HCEC 1CT (cell line): ENCODE measurements at regions not wholly inside any gene's neighbourhood (a gene's known extent, or its start where the extent isn't known, plus 50 kb on each side); places are given as distances from the start of the nearest gene placed in this dataset.
A peak's percentile ranks its signal among the peaks of the same experiment; 100 is the strongest.
"Not testable (repeated sequence)": the region's sequence is repeated elsewhere in the genome, so short reads cannot be mapped to it uniquely, and the experiment has no call there.

ENCODE experiments used
- DNase-seq: peaks from one replicate; pipeline ENCODE4 v3.0.0-alpha.2; 2017

GRCh38 chr6:6818078-6818639 lies 229.6 kb downstream of the LY86 start:
- no peak for DNase-seq

- no peak for DNase-seq
These were observed 232.2 kb downstream of the LY86 start for GRCh38 chr6:6820641-6821238.

GRCh38 chr6:6821639-6822261 lies 233.2 kb downstream of the LY86 start:
- DNase-seq = no peak

GRCh38 chr6:6823030-6823429 lies 234.5 kb downstream of the LY86 start:
- no peak for DNase-seq

- no peak for DNase-seq
These were observed 235.2 kb downstream of the LY86 start for GRCh38 chr6:6823568-6824224.

GRCh38 chr6:6824381-6824780 lies 235.9 kb downstream of the LY86 start:
- no peak for DNase-seq

- DNase-seq = no peak
These were observed 236.8 kb downstream of the LY86 start for GRCh38 chr6:6825193-6825784.

- DNase-seq = no peak
These were observed 237.8 kb downstream of the LY86 start for GRCh38 chr6:6826095-6826901.

- DNase-seq = no peak
These were observed 238.4 kb downstream of the LY86 start for GRCh38 chr6:6826961-6827360.

GRCh38 chr6:6829872-6830685 lies 241.6 kb downstream of the LY86 start:
- no peak for DNase-seq

GRCh38 chr6:6830686-6831063 lies 242.2 kb downstream of the LY86 start:
- DNase-seq = not testable (repeated sequence)

- DNase-seq = no peak
These were observed 243.9 kb downstream of the LY86 start for GRCh38 chr6:6832439-6832838.

- no peak for DNase-seq
These were observed 246.1 kb downstream of the LY86 start for GRCh38 chr6:6834356-6835222.

- DNase-seq = no peak
These were observed 246.6 kb downstream of the LY86 start for GRCh38 chr6:6835223-6835503.

GRCh38 chr6:6836609-6837406 lies 248.3 kb downstream of the LY86 start:
- DNase-seq = no peak

GRCh38 chr6:6837541-6838080 lies 249.1 kb downstream of the LY86 start:
- no peak for DNase-seq

- DNase-seq = no peak
These were observed 252.3 kb downstream of the LY86 start for GRCh38 chr6:6840831-6841291.

GRCh38 chr6:6841571-6841970 lies 253.1 kb downstream of the LY86 start:
- no peak for DNase-seq

- no peak for DNase-seq
These were observed 253.8 kb downstream of the LY86 start for GRCh38 chr6:6842291-6842690.

GRCh38 chr6:6843057-6843627 lies 254.6 kb downstream of the LY86 start:
- DNase-seq = peak; percentile 32
